H9 (cell line): ENCODE measurements at regions not wholly inside any gene's neighbourhood (a gene's known extent, or its start where the extent isn't known, plus 50 kb on each side); places are given as distances from the start of the nearest gene placed in this dataset.

Source experiments
- DNase-seq: peaks from one replicate; pipeline ENCODE4 v3.0.0-alpha.2; 2017
- H2AFZ ChIP-seq: one replicate; pipeline ENCODE4 v1.6.1; 2013; ENCODE audit warnings: mild to moderate bottlenecking, low read length, control low read depth, moderate library complexity
- H2AK5ac ChIP-seq: 2 replicates; pipeline ENCODE4 v1.6.1; 2013; ENCODE audit warnings: low read length, control low read depth, mixed read lengths; ENCODE audit not compliant: insufficient read length
- H2BK120ac ChIP-seq: one replicate; pipeline ENCODE4 v1.6.1; 2013; ENCODE audit warnings: low read depth, mild to moderate bottlenecking, low read length, control low read depth, inconsistent platforms; ENCODE audit not compliant: poor library complexity, severe bottlenecking
- H2BK12ac ChIP-seq: 2 replicates; pipeline ENCODE4 v1.6.1; 2013; ENCODE audit warnings: low read length, control low read depth, mixed read lengths, low read depth; ENCODE audit not compliant: insufficient read length
- H2BK15ac ChIP-seq: 2 replicates; pipeline ENCODE4 v1.6.1; 2013; ENCODE audit warnings: low read depth, low read length, control low read depth
- H2BK20ac ChIP-seq: one replicate; pipeline ENCODE4 v1.6.1; 2013; ENCODE audit warnings: low read depth, mild to moderate bottlenecking, low read length, control low read depth, inconsistent platforms; ENCODE audit not compliant: poor library complexity, severe bottlenecking
- H2BK5ac ChIP-seq: 2 replicates; pipeline ENCODE4 v1.6.1; 2013; ENCODE audit warnings: low read length, control low read depth, mixed read lengths; ENCODE audit not compliant: insufficient read length
- H3K14ac ChIP-seq: 2 replicates; pipeline ENCODE4 v1.6.1; 2013; ENCODE audit warnings: low read length, control low read depth; ENCODE audit not compliant: insufficient read depth
- H3K18ac ChIP-seq: 2 replicates; pipeline ENCODE4 v1.6.1; 2013; ENCODE audit warnings: low read depth, mild to moderate bottlenecking, mixed read lengths, low read length, control low read depth; ENCODE audit not compliant: insufficient read length
- H3K23ac ChIP-seq: 2 replicates; pipeline ENCODE4 v1.6.1; 2013; ENCODE audit warnings: low read length, control low read depth, mixed read lengths, low read depth; ENCODE audit not compliant: insufficient read length
- H3K23me2 ChIP-seq: 2 replicates; pipeline ENCODE4 v1.6.1; 2013; ENCODE audit warnings: low read depth, mild to moderate bottlenecking, mixed read lengths, low read length, control low read depth; ENCODE audit not compliant: insufficient read length, poor library complexity, severe bottlenecking
- H3K27ac ChIP-seq: 2 replicates; pipeline ENCODE4 v1.5.1; 2013; ENCODE audit warnings: low read length, control low read depth, mixed read lengths, low read depth; ENCODE audit not compliant: insufficient read length
- H3K27me3 ChIP-seq: 2 replicates; pipeline ENCODE4 v1.6.1; 2013; ENCODE audit warnings: low read length, control low read depth, inconsistent platforms; ENCODE audit not compliant: insufficient read depth
- H3K4ac ChIP-seq: 2 replicates; pipeline ENCODE4 v1.6.1; 2013; ENCODE audit warnings: low read depth, mild to moderate bottlenecking, control low read depth, inconsistent platforms, low read length, moderate library complexity
- H3K4me1 ChIP-seq: 2 replicates; pipeline ENCODE4 v1.6.1; 2013; ENCODE audit warnings: low read length, control low read depth, inconsistent platforms; ENCODE audit not compliant: insufficient read depth
- H3K4me2 ChIP-seq: 2 replicates; pipeline ENCODE4 v1.6.1; 2013; ENCODE audit warnings: low read length, control low read depth, mixed read lengths; ENCODE audit not compliant: insufficient read length, insufficient read depth
- H3K56ac ChIP-seq: 2 replicates; pipeline ENCODE4 v1.6.1; 2013; ENCODE audit warnings: low read depth, mild to moderate bottlenecking, mixed read lengths, low read length, control low read depth; ENCODE audit not compliant: insufficient read length
- H3K79me1 ChIP-seq: 2 replicates; pipeline ENCODE4 v1.6.1; 2013; ENCODE audit warnings: low read depth, mild to moderate bottlenecking, moderate library complexity, low read length, control low read depth, inconsistent platforms; ENCODE audit not compliant: insufficient read depth, poor library complexity, severe bottlenecking
- H3K79me2 ChIP-seq: 2 replicates; pipeline ENCODE4 v1.6.1; 2013; ENCODE audit warnings: low read length, control low read depth, inconsistent platforms; ENCODE audit not compliant: insufficient read depth
- H3K9ac ChIP-seq: 2 replicates; pipeline ENCODE4 v1.6.1; 2013; ENCODE audit warnings: low read length, control low read depth, mixed read lengths; ENCODE audit not compliant: insufficient read length; ENCODE audit errors: extremely low read depth
- H3K9me3 ChIP-seq: one replicate; pipeline ENCODE4 v1.6.1; 2013; ENCODE audit warnings: low read depth, low read length, inconsistent platforms; ENCODE audit not compliant: control insufficient read depth
- H3T11ph ChIP-seq: one replicate; pipeline ENCODE4 v1.6.1; 2013; ENCODE audit warnings: mild to moderate bottlenecking, low read length, control low read depth, inconsistent platforms
- H4K20me1 ChIP-seq: one replicate; pipeline ENCODE4 v1.6.1; 2013; ENCODE audit not compliant: control insufficient read depth, insufficient read length, insufficient read depth
- H4K5ac ChIP-seq: 2 replicates; pipeline ENCODE4 v1.6.1; 2013; ENCODE audit warnings: low read depth, mild to moderate bottlenecking, mixed read lengths, low read length, control low read depth; ENCODE audit not compliant: insufficient read length
- H4K8ac ChIP-seq: replicated peaks from 2 replicates; pipeline ENCODE4 v1.6.1; 2013; ENCODE audit warnings: low read length, control low read depth, mixed read lengths, low read depth; ENCODE audit not compliant: insufficient read length
- H4K91ac ChIP-seq: 2 replicates; pipeline ENCODE4 v1.6.1; 2013; ENCODE audit warnings: low read depth, mild to moderate bottlenecking, moderate library complexity, mixed read lengths, low read length, control low read depth; ENCODE audit not compliant: insufficient read length
- H3K27ac Mint-ChIP-seq, 3 experiments: 2 replicates in 2 of 3; 3 replicates in 1 of 3; pipeline ENCODE4 v1.8.0; 2020 to 2021; ENCODE audit warnings: mixed read lengths in 3 of 3, mild to moderate bottlenecking in 1 of 3, moderate library complexity in 1 of 3
- H3K27me3 Mint-ChIP-seq: 2 replicates; pipeline ENCODE4 v1.8.0; 2021; ENCODE audit warnings: low read depth, mild to moderate bottlenecking, moderate library complexity, mixed read lengths
- H3K36me3 Mint-ChIP-seq, 3 experiments: 2 replicates in 2 of 3; 3 replicates in 1 of 3; pipeline ENCODE4 v1.8.0; 2020 to 2021; ENCODE audit warnings: low read depth in 3 of 3, mixed read lengths in 3 of 3; ENCODE audit not compliant: insufficient read depth in 1 of 3
- H3K4me1 Mint-ChIP-seq, 2 experiments: 2 replicates each; pipeline ENCODE4 v1.8.0; 2020; ENCODE audit warnings: mixed read lengths in 2 of 2
- H3K4me3 Mint-ChIP-seq, 2 experiments: 2 replicates in 1 of 2; 3 replicates in 1 of 2; pipeline ENCODE4 v1.8.0; 2020 to 2021; ENCODE audit warnings: mild to moderate bottlenecking in 2 of 2, mixed read lengths in 2 of 2, moderate library complexity in 1 of 2
- H3K9me3 Mint-ChIP-seq, 2 experiments: 2 replicates in 1 of 2; 3 replicates in 1 of 2; pipeline ENCODE4 v1.8.0; 2020; ENCODE audit warnings: mild to moderate bottlenecking in 2 of 2, mixed read lengths in 2 of 2, moderate library complexity in 1 of 2
- WGBS: extraction: QIAGEN DNeasy Blood & Tissue Kit; methylation state at CpG from one replicate; pipeline ENCODE4 v1.1.7; 2013; ENCODE audit warnings: missing lambda C conversion rate, low lambda C conversion rate, mixed read lengths; ENCODE audit not compliant: insufficient read length; ENCODE audit errors: extremely low coverage; 5-methylcytosine and 5-hydroxymethylcytosine counted together
- TF ChIP-seq, protein P1 (sequence below): fragments of 200-600 bp; sonication (generic); conservative IDR thresholded peaks from 3 replicates; pipeline ENCODE4 v1.8.0; 2021; ENCODE audit warnings: antibody characterized with exemption, mild to moderate bottlenecking

- no peak for DNase-seq
- Histone ChIP-seq H3K14ac (no peak overlapping the region), H2AK5ac (no peak overlapping the region), H2AFZ (no peak overlapping the region), H4K91ac (no peak overlapping the region), H3K27me3 (no peaks in the 10 kb centered on the region), H2BK15ac (no peak overlapping the region), H2BK12ac (no peak overlapping the region), H3K9me3 (no peaks in the 10 kb centered on the region), H3K4me2 (no peak overlapping the region), H3K27ac (no peak overlapping the region), H3K56ac (no peak overlapping the region), H3K18ac (no peak overlapping the region), H2BK20ac (no peak overlapping the region), H3K4me1 (no peaks in the 10 kb centered on the region; the same call in 1 of the 2 replicates), H3K79me1 (no peaks in the 10 kb centered on the region), H3K23me2 (no peaks in the 10 kb centered on the region), H2BK120ac (no peak overlapping the region), H2BK5ac (no peak overlapping the region), H3K79me2 (no peaks in the 10 kb centered on the region), H3K23ac (no peak overlapping the region), H3T11ph (no peak overlapping the region), H3K9ac (no peak overlapping the region), H4K20me1 (no peaks in the 10 kb centered on the region), H3K4ac (no peak overlapping the region), H4K8ac (no peak overlapping the region), H4K5ac (no peak overlapping the region)
- H3K9me3 Mint-ChIP-seq = no peaks in the 10 kb centered on the region
- H3K4me3 Mint-ChIP-seq = no peak overlapping the region; a peak in 1 of 5 replicates
- TF ChIP-seq, protein P1, sequence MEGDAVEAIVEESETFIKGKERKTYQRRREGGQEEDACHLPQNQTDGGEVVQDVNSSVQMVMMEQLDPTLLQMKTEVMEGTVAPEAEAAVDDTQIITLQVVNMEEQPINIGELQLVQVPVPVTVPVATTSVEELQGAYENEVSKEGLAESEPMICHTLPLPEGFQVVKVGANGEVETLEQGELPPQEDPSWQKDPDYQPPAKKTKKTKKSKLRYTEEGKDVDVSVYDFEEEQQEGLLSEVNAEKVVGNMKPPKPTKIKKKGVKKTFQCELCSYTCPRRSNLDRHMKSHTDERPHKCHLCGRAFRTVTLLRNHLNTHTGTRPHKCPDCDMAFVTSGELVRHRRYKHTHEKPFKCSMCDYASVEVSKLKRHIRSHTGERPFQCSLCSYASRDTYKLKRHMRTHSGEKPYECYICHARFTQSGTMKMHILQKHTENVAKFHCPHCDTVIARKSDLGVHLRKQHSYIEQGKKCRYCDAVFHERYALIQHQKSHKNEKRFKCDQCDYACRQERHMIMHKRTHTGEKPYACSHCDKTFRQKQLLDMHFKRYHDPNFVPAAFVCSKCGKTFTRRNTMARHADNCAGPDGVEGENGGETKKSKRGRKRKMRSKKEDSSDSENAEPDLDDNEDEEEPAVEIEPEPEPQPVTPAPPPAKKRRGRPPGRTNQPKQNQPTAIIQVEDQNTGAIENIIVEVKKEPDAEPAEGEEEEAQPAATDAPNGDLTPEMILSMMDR = no peak
- H3K4me1 Mint-ChIP-seq = peaks cover 7 to 17% of the 10 kb centered on the region in 2 experiments
- WGBS = no CpG with 5 or more reads among the region's 6 CpGs
- H3K27me3 Mint-ChIP-seq = peaks cover 16% of the 10 kb centered on the region
- H3K27ac Mint-ChIP-seq = no peak overlapping the region
- no peaks in the 10 kb centered on the region for H3K36me3 Mint-ChIP-seq
Measured at GRCh38 chr11:45001466-45002165, 50.9 kb upstream of the TP53I11 start.
